HG02870 (cell line): ENCODE measurements at regions not wholly inside any gene's neighbourhood (a gene's known extent, or its start where the extent isn't known, plus 50 kb on each side); places are given as distances from the start of the nearest gene placed in this dataset.

ENCODE experiments used
- ATAC-seq: cut with Tn5 transposase; IDR thresholded peaks from one replicate; pipeline ENCODE4 v1.9.1; 2021; ENCODE audit warnings: mild to moderate bottlenecking, moderate library complexity; ENCODE audit not compliant: unreplicated experiment

DNA sequence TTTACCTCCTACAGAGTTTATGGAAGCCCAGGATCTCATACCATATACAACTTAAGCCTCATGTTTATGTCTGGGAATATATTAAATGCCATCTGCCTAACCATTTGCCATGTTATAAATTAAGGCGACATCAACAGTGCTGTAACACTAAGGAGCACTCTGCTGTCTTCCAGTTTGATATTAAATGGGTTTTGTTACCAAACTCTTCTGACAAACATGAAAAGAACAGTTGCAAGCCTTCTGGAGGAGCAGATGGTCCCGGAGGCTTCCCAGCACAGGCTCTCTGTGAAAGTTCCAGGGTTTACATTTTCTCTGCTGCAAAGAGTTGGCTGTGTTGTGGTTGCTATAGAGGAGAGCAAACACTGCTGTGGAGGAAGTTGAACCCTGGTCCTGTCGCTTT, 545.3 kb upstream of the SALL1 start:
- no peak for ATAC-seq

DNA sequence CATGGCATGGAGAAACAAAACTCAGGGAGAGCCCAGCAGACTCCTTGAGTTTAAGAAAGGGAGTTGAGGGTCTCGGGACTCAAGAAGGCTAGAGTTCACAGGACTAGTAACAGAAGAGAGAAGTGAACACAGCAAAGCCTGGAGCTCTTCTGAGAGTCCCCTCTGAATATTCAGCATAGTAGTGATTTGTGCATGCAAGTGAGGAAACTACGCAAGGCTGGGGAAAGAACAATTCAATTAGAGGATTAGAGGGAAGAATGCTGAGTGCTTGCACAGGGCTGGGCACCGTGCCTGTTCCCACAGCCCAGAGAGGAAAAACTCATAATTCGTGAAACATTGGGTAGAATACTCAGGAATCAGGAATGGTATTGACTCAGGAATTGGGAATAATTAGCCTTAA, 540.0 kb upstream of the SALL1 start:
- no peak for ATAC-seq

DNA sequence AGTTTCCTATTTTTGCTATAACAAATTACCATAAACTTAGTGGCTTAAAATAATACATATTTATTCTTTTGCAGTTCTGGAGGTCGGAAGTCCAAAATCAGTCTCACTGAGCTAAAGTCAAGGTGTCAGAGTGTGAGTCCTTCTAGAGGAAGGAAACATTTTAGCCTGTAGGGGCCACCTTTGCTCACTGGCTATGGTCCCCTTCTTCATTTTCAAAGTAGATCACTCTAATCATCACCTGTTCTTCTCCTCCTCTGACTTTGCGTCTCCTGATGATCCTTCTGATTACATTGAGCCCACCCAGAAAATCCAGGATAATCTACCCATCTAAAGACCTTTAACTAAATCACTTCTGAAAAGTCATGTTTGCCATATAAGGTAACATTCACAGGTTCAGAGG, 534.4 kb upstream of the SALL1 start:
- no peak for ATAC-seq

DNA sequence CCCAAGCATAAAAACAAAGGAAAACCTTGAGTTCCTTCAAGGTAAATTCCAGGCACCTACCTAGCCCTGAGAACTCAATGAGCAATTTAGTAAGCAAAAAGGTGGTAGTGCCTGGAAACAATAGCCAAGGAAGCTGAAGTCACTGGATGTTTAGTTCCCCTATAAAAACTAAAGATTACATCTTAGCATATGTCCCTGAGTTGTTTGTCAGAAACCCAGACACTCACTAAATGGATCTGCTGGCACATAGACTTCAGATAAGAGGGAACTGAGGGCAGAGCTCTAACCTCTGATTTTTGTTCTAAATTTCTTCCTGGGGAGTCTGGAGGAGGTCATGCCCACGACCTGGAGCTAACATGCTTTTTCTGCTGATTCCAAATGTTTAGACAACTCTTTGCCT, 532.8 kb upstream of the SALL1 start:
- ATAC-seq: no peak

DNA sequence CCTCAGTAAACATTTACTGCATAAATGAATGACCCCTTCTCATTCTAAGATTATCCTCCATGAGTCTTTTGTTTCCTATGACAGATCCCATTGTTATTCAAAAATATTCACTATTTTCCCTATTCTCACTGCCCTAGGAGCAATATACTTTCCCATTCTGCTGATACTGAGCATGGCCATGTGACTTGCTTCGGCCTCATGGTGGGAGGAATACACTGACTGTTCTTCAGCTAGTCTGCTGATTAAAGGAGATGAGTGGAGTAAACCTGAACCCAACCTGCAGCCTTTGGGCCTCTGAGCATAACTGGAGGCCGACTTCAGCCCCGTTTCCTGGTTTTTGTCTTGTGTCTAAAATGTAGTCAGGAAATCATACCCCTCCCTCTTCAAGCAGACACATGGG, 531.8 kb upstream of the SALL1 start:
- ATAC-seq: no peak

DNA sequence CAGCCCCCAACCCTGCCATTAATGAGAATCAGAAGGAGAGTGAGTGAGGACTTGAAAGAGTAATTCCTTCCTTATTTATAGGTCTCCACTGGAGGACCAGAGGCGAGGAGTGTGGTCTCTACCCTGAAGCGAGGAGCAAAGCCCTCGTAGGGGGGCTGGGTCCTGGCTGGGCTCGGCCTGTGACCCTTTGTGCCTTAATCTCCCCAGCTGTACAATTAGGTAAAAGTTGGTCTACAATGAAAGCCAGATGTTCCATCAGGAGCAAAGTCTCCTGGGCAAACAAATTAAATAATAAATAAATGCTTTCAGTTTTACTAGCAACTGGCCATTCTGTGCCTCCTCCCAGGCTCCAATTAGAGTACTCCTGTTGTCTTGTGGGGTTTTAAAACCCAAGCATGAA, 523.5 kb upstream of the SALL1 start:
- ATAC-seq: no peak

DNA sequence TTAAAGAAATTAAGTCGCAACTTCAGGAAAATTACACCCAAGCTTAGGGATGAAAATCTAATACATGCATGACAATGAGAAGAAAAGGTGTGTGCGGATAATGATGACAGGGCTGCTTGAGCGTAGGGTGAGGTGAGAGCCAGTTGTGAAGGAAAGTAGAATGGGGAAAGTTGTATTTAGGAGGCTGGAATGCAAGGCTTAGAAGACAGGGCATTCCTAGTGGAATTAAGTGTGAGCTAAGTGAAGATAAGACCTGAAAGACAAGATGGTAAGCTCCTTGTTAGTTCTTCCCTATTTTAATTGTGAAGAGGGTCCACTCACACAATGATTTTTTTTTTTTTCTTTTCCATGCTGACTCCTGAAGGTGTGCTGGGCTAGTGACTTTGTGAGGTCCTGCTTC, 519.5 kb upstream of the SALL1 start:
- no peak for ATAC-seq

DNA sequence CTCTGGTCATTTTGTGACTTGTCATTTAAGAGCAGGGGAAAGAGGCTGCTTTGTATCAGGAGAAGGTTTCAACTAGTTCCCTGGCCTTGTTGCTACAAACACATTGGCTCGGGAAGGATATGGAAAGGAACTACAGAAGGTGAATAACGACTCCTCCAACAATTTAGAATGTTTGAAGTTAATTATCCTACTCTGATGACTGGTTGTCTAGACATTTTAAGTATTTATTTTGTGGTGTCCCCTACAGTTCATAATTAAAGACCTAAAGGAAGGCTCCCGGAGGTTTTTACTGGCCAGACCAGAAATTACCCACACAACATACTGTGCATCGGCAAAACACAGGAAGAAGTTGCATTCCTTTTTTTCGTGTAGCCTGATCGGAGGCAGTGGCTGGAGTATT, 515.8 kb upstream of the SALL1 start:
- ATAC-seq: no peak

DNA sequence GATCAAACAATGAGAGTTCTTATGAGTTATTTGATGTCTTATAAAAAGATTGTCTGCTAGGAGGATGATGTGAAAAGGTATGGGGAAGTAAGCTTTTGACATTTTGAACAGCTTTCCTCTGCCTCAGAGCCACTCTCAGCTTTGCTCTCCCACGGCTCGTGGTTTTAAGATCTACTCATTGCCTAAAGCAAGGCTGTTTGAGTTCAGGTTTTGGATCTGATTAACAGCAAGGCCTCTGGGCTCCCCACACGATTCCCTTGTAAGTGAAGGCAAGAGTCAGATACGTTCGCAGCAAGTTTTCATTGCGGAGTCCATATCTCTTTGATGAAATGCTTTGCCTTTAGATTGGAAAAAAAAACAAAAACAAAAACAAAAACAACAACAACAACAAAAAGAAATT, 515.0 kb upstream of the SALL1 start:
- no peak for ATAC-seq

DNA sequence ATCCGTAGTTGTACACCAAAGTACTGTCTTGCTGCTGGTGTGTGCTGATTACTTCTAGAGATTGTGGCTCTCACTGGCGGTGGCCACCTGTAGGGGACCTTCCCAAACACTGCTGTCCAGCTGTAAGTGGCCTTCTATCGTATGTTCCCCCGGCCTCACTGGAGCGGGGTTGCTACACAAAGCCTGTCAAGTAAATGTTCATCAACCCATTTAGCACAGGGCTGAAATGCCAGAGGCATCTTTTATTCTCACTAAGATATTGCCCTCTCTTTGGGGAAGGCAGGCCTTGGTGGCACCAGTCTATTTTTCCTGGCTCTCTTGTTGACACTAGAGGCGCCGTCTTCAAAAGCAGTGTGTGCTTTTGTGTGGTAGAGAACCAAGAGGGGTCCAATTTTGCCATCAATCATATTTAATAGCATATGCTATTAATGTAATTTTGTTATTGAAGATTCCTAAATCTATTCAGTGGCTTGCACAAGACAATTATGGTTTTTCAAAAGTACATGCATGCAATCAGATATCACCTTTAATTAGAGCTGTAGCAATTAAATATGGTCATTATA, 514.4 kb upstream of the SALL1 start:
- ATAC-seq: no peak

DNA sequence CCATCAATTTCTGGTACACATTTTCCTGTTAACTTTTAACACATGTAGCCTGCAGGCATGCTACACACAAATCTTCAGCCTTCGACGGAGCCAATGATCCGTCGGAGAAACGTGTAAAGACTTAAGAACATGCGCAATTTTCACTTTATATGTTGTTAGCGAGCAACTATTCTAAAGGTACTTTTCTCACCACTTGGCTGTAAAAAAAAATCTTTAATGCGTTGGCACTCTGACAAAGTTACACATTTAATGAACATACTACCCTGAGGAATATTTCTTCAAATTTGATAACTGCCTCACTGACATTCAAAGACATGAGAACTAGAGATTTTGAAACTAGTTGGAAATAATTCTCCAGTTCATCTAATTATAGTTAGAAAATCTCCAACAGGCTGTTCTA, 507.5 kb upstream of the SALL1 start:
- no peak for ATAC-seq

DNA sequence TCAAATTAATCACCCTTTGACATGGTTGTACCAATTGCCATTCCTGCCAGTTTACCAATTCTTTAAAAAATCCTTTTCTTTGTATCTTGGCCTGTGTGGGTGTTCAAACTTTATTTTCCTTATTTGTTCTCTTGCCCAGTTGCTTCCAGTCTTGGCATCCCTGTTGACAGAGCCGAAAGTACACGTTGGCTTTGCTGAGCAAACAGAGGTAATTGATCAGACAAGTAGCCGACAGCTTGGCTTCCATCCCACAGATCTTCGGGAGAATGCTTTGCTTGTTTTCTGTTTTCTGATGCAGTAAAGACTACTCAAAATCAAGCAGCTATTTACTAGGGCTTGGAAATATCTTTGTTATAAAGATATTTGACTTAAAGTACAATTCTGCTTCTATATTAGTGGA, 506.8 kb upstream of the SALL1 start:
- no peak for ATAC-seq

DNA sequence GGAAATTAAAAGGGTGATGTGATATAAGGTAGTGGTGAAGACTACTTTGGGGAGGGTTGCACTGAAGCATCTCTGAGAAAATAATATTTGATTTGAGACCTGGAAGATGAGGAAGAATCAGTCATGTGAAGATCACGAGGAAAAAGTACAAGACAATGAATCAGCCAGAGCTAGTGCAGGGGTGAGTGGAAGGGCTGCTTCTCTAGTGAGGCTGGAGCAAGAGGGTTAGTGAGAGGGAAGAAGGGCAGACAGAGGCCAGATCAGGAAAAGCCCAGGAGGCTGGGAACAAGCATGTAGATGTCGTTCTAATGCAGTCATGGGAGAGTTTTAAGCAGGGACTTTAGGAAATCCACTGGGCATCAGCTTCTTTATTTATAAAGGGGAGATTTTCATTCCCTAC, 504.2 kb upstream of the SALL1 start:
- ATAC-seq: no peak

DNA sequence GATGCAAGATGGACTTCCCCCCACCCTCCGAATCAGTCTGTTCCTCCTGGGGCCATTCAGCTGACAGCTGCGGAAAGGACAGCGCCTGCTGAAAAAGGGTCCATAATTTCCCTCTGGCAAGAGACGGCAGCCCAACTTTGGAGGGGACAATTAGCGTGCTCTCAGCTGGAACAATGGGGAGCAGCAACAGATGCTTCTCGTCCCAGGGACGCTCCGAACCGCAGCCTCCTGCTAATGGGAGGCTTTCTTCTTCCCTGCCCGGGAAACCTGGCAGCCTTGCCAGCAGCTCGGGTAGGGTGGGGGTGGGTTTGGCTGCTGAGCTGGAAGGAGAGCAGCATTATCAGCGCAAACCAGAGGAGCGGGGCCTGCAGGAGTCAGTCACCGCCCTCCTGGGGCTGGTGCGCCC, 500.0 kb upstream of the SALL1 start:
- ATAC-seq: no peak

DNA sequence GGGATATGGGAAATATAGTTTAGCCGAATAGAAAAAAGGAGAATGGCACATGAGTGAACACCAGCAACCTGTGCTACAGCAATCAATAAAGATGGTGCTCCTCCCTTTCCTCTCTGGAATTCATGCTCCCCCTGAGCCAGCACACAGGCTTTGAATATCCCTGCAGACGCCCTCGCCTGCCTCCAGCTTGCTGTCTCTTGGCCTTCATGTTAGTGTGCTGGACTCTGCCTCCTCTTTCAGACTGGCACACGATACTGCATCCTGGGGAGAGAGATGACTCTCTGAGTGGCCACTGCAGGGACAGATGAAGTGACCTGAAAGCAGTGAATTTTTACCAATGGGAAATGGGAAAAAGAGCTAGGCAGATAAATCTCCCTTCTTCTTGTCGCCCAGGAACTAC, 498.6 kb upstream of the SALL1 start:
- ATAC-seq: no peak

DNA sequence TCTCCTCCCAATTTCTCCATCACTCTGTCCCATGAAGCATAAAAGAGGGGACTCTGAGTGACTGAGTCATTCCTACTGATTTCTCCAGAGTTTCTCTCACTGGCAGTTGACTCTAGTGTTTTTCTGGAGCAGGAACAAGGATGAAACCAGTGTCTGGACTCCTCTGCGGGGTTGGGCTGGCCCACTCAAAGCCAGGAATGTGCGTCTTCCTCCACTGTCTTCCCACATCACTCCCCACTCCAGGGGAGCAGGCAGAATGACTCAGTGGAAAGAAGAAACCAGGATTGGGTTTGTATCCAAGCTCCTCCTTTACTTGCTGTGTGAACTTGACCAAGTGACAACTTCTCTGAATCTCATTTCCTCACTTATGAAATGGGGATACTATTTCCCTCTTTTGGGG, 497.5 kb upstream of the SALL1 start:
- no peak for ATAC-seq

DNA sequence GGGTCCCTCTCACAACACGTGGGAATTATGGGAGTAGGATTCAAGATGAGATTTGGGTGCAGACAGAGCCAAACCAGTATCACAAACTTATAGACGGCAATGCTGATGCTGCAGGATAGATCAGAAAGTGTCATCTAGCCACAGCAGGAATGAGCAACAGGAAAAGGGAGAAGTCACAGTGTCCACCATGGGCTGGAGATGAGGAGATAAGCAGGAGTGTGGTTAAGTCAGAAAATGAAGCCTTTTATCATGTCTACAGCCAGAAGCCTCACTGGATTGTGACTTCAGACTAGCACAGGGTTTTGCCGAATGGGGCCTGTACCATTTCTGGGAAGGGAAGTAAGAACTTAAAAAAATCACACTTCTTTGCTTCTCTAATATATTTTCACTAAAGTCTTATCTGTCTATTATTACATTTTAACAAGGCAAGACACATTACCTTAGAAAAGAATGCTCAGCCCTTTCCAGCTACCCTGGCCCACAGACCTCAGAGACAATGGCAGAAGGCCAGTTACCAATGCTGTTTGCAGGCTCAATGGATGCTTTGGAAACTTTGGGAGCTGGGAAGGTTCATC, 490.2 kb upstream of the SALL1 start:
- ATAC-seq: no peak

DNA sequence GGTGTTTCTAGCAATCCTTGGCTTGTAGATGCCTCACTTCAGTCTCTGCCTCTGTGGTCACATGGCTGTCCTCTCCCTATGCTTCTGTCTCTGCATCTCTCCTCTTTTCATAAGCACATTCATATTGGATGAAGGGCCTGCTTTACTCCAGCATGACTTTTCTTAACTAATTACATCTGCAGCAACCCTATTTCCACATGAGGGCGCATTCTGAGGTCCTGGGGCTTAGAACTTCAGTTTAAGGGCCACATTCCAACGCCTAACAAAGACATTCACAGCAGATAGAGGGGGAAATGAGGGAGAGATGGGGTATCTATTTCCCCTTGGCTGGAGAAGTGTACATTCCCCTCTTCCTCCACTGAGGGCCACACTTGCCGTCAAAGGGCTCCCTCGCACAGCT, 489.1 kb upstream of the SALL1 start:
- no peak for ATAC-seq

DNA sequence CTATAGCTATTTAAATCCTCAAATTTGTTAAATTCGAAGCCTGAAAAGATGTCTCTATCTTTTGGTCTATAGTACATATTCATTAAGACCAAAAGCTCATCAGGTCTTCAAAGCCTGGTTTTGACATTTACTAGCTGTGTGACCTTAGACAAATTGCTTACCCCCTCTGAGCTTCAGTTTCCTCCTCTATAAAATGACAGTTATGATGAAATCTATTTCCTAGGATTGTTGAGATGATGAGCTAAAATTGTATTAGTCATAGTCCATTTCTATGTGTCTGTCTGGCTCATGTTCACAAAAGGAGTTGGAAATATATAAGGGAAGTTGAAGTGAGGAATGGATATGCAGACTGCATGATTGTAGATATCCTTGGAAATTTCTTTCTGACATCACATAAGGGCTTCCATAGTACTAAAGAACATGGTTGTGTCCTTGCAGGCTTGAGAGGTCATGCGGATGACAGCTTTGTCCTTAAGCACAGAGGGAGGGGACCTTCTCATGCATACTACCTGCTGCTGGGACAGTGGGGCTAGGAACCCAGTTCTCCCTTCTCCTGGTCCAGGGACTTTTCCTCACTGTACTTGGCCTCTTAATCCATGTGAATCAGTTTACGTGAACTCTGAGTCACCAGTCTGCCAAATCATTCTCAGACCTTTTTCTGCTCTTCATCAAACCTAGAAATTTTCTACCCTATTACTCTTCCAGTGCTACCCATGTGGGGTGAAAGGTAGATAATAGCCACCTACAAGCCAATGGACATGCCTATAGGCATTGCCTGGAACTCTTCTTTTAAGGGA, 487.5 kb upstream of the SALL1 start:
- no peak for ATAC-seq

DNA sequence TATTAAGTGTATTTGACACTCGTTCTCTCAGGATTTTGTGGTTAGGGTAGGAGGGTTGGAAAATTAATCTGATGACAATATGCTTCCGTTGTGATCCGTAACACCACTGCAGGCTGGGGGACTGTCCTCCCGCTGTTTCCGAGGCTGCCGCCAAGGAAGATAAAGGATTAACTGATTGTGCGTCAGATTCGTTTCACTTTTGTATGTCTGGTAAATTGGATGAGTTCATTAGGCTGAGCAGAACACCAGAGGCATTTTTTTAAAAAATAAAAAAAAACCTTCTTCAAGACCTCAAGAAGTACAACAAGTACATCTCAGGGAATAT, 486.7 kb upstream of the SALL1 start:
- no peak for ATAC-seq

DNA sequence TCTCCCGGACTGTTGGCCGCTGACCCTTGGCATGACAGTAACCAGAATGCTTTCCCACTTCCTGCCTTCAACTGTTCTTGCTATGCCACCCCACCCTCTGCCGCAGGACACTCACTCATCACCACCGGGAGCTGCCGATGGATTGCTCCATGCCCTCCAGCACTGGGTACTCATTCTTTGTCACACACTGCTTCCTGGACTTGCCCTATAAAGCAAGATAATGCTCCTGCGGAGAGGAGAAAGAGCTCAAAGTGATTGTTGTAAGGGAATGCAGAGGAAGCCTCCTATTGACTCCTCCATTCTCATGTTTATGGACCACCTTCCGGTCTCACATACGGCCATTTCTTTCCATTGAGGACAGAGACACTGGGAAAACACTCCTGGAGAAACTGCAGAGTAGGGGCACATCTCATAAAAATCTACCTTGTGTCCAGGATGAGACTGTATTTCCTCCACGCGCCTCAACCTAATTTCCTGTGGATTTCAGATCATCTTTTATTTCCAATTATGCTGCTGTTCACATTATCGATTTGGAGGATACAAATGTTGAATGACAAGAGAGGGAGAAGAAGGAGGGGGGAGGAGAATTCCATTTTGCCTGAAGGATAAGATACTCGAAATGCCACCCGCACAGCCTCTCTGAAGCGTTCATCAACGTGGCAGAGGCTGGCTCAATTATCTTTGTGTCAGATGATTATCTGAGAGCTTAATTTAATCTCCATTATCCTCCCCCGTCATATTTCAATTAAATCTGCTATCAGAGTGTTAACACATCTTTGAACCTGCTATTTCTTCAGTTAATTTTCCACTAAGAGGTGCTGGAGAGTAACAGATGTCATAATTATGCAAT, 486.1 kb upstream of the SALL1 start:
- no peak for ATAC-seq

DNA sequence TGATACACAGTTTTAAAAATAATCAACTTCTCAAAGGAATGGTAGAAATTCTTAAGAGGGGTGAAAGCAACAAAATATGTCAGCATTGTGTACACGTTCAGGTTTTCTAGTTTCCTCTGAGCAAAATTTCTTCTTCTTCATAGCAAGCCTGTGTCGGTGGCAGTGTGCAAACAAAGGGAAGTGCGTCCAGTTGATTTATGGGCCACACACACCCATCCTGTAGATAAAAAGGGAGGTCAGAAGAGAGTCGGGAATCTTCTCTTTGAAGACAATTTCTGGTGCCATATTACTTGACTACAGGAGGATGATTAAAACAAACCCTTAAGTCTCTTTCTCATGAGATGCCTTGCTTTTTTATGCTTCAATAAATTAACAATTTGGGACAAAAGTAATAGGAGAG, 484.1 kb upstream of the SALL1 start:
- no peak for ATAC-seq
